ENCODE measurements at regions not wholly inside any gene's neighbourhood (a gene's known extent, or its start where the extent isn't known, plus 50 kb on each side); places are given as distances from the start of the nearest gene placed in this dataset.

DNA sequence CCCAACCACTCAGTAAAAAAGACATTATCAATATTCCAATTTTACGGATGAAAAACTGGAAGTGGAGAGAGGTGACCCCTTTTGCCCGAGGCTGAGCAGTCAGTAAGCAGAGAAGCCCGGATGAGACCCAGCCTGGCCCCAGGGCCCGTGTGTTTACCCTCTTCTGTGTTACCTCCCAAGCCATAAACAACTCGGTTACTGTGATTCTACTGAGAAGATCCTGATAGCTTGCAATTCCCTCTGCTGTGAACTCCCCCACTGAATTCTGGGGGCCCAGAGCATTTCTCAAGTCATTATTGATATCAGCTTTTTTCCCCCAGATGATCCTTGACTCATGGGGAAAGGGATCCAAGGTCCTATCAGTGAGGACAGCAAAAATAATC is 482.6 kb upstream of the ERCC4 start (continued):
- TF ChIP-seq, protein P1, sequence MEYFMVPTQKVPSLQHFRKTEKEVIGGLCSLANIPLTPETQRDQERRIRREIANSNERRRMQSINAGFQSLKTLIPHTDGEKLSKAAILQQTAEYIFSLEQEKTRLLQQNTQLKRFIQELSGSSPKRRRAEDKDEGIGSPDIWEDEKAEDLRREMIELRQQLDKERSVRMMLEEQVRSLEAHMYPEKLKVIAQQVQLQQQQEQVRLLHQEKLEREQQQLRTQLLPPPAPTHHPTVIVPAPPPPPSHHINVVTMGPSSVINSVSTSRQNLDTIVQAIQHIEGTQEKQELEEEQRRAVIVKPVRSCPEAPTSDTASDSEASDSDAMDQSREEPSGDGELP (CRISPR knock-in tag; IDR thresholded peaks at IDR 0.05; ENCODE audit: borderline replicate concordance), result no peak

DNA sequence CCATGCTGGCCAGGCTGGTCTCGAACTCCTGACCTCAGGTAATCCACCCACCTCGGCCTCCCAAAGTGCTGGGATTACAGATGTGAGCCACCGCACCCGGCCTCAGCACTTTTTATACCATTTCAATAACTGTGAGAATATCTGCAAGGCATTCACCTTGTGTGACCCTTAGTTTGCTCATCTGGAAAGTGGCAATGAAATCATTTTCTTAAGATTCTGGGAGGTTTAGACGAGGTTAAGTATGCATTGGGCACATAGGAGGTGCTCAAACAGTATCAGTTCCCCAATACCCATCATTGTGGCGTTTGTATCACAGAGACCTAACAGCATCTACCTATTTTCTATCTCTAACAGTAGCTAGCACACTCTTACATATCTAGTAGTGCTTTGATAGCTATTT is 481.9 kb upstream of the ERCC4 start:
- Histone ChIP-seq H3K9me1 (ENCODE audit: control insufficient read depth, insufficient read depth, low read length) (no peaks in the 10 kb centered on the region), H3K27ac (ENCODE audit: extremely low read depth, low read depth, low read length) (no peak overlapping the region), H3K36me3 (ENCODE audit: control insufficient read depth, insufficient read depth, low read length) (no peaks in the 10 kb centered on the region), H3K27me3 (ENCODE audit: control insufficient read depth in 2 of 2, insufficient read depth in 2 of 2, low read length in 2 of 2) (no peaks in the 10 kb centered on the region), H3K4me3 (no peak overlapping the region), H3K9me3 (replicated peaks; ENCODE audit: control insufficient read depth, insufficient read depth, low read depth, low read length) (no peaks in the 10 kb centered on the region), H4K20me1 (replicated peaks; ENCODE audit: control insufficient read depth, insufficient read depth, low read length) (no peaks in the 10 kb centered on the region), H3K79me2 (ENCODE audit: control insufficient read depth, insufficient read depth, low read length) (no peaks in the 10 kb centered on the region), H3K9ac (ENCODE audit: insufficient read depth in 1 of 2, low read depth in 2 of 2, low read length in 2 of 2) (no peak overlapping the region), H3K4me2 (ENCODE audit: insufficient read depth, low read length) (no peak overlapping the region), H3K4me1 (replicated peaks in 1 of 2; ENCODE audit: control insufficient read depth in 2 of 2, insufficient read depth in 2 of 2, low read length in 2 of 2) (no peaks in the 10 kb centered on the region), H2AFZ (ENCODE audit: low read depth, low read length) (no peak overlapping the region)
- in situ Hi-C loops (cut with MboI), result no loop called here
- ATAC-seq, result no peak
- no peak for FAIRE-seq
- intact Hi-C loops (cut with micrococcal nuclease), result no loop called here
- CTCF ChIA-PET (ENCODE audit: low intra/inter-chr PET ratio), result no interaction called here
- WGBS (ENCODE audit: insufficient coverage, low coverage, missing lambda C conversion rate), result 0% methylated on average over 5 of the region's 6 CpGs
- no peak for DNase-seq (ENCODE audit: extremely low read depth in 1 of 4, low spot score in 3 of 4)
- POLR2A ChIA-PET, result no interaction called here
- TF ChIP-seq, protein P2, sequence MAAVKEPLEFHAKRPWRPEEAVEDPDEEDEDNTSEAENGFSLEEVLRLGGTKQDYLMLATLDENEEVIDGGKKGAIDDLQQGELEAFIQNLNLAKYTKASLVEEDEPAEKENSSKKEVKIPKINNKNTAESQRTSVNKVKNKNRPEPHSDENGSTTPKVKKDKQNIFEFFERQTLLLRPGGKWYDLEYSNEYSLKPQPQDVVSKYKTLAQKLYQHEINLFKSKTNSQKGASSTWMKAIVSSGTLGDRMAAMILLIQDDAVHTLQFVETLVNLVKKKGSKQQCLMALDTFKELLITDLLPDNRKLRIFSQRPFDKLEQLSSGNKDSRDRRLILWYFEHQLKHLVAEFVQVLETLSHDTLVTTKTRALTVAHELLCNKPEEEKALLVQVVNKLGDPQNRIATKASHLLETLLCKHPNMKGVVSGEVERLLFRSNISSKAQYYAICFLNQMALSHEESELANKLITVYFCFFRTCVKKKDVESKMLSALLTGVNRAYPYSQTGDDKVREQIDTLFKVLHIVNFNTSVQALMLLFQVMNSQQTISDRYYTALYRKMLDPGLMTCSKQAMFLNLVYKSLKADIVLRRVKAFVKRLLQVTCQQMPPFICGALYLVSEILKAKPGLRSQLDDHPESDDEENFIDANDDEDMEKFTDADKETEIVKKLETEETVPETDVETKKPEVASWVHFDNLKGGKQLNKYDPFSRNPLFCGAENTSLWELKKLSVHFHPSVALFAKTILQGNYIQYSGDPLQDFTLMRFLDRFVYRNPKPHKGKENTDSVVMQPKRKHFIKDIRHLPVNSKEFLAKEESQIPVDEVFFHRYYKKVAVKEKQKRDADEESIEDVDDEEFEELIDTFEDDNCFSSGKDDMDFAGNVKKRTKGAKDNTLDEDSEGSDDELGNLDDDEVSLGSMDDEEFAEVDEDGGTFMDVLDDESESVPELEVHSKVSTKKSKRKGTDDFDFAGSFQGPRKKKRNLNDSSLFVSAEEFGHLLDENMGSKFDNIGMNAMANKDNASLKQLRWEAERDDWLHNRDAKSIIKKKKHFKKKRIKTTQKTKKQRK (IDR thresholded peaks at IDR 0.05; ENCODE audit: borderline replicate concordance, low read depth, low read length), result no peak
- BruUV-seq (replicated peaks), result no TSS peak
